Muscle of back (tissue), 3 donors: ENCODE measurements at regions not wholly inside any gene's neighbourhood (a gene's known extent, or its start where the extent isn't known, plus 50 kb on each side); places are given as distances from the start of the nearest gene placed in this dataset.

Experiments
- DNase-seq, 3 donors: peaks; one replicate each; pipeline versions ENCODE4 v3.0.0 to v3.0.0-alpha.2; 2013

- no peak for DNase-seq
These were observed 55.4 kb upstream of the SLC10A7 start for GRCh38 chr4:146577111-146577510.

DNA sequence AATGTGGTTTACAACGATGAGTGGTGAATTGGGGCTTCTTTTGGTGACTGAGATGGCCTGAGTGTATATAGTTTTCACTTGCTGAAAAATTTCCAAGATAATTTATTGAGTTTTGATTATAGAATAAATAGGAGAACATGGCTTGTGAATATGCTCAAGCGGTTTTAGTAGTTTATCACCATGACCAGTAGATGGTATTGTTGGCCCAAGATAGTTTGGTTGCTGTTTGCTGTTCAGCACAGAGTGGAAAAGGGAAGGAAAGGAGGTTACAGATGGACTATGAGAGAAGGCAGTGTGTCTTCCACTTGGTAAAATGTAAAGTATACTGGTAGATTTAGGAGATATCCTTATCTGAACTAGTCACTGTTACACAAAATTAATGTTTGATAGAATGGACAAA is 55.8 kb upstream of the POU4F2 start:
- no peak for DNase-seq

DNA sequence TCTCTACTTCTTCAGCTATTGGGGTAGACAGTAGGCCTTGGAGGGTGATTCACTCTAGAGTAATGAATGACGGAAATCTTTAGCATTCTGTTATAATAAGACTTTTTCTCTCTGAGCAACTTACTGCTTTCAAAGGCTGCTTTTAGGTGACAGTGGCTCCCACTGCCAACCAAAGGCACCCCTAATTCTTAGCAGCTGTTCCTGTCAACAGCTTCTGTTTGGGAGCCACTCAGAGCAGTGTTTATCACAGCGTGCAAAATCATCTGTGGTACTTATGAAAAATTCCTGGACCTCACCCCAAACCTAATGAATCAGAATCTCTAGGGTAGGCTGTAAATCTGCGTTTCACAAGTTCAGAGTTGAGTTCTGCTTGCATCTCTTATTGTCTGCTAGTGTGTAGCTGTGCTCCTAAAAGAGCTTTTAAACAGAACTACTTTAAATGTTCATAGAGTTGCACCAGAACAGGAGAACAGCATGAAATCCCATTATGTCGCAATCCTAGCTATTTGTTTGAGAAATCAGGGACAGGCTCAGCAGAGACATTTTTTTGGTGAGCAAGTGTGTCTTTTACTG is 52.8 kb upstream of the POU4F2 start:
- DNase-seq: peak in 2 of 3 donors; percentile 4 to 6
